HL-60 (cell line): ENCODE measurements at regions not wholly inside any gene's neighbourhood (a gene's known extent, or its start where the extent isn't known, plus 50 kb on each side); places are given as distances from the start of the nearest gene placed in this dataset.

Experiments used
- DNase-seq, 2 experiments: peaks; one replicate each; pipeline ENCODE4 v3.0.0-alpha.2; 2010 to 2020; ENCODE audit warnings: low read depth in 1 of 2, low spot score in 1 of 2
- H3K27ac ChIP-seq: fragments of 250-450 bp; sonication (Bioruptor Pico); replicated peaks from 2 replicates; pipeline ENCODE4 v1.5.1; 2020; ENCODE audit warnings: mild to moderate bottlenecking, moderate library complexity
- H3K27me3 ChIP-seq: fragments of 250-450 bp; sonication (Bioruptor Pico); 2 replicates; pipeline ENCODE4 v1.5.1; 2021; ENCODE audit warnings: mild to moderate bottlenecking, moderate library complexity; ENCODE audit not compliant: insufficient read depth, poor library complexity, severe bottlenecking
- H3K4me3 ChIP-seq: replicated peaks from 2 replicates; pipeline ENCODE4 v1.5.1; 2011; ENCODE audit warnings: mild to moderate bottlenecking, control low read depth, low read length; ENCODE audit not compliant: insufficient read depth
- GABPA ChIP-seq: IDR thresholded peaks from 2 replicates; pipeline ENCODE4 v1.6.1; 2012; ENCODE audit warnings: low read depth
- POLR2AphosphoS5 ChIP-seq: IDR thresholded peaks from 2 replicates; pipeline ENCODE4 v1.6.1; 2012; ENCODE audit warnings: low read depth
- SPI1 ChIP-seq: IDR thresholded peaks from 2 replicates; pipeline ENCODE4 v1.6.1; 2012; ENCODE audit warnings: low read depth, mild to moderate bottlenecking, borderline replicate concordance
- TF ChIP-seq, protein P1 (sequence below): IDR thresholded peaks from one replicate; pipeline ENCODE4 v1.5.1; 2011; ENCODE audit warnings: low read length, control low read depth, inconsistent platforms; ENCODE audit not compliant: insufficient read depth
- TF ChIP-seq, protein P2 (sequence below): IDR thresholded peaks from 2 replicates; pipeline ENCODE4 v1.6.1; 2012; ENCODE audit warnings: low read depth; ENCODE audit not compliant: insufficient replicate concordance

DNA sequence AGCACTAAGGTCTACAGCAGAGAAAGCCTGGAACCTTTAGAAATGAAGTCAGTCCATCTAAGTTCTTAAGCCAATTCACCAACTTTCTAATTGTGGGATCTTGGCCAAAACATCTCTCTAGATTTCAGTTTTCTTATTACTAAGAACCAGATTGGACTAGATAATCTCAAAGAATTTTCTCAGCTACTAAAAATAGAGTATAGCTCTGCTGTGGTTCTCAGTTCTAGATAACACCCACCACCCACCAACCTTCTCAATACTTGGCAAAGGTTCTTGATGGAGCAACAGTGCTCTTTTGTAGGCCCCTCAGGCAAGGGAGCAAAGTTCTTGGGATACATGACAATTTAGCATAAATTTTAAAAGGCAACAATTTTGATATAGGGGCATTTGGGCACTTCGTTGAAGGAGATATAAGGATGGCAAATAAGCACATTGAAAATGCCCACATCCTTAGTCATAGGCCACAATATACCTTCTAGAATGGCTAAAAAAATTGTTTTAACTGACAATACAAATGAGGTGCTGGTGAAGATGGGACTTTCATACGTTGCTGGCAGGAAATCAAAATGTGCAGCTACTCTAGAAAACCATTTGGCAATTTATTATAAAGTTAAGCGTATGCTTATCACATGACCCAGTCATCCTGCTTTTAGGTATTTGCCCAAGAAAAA, 74.4 kb upstream of the TMEM132E start:
- no peaks in the 10 kb centered on the region for H3K27me3 ChIP-seq
- TF ChIP-seq SPI1 (no peak), GABPA (no peak), POLR2AphosphoS5 (no peak)
- TF ChIP-seq, protein P1, sequence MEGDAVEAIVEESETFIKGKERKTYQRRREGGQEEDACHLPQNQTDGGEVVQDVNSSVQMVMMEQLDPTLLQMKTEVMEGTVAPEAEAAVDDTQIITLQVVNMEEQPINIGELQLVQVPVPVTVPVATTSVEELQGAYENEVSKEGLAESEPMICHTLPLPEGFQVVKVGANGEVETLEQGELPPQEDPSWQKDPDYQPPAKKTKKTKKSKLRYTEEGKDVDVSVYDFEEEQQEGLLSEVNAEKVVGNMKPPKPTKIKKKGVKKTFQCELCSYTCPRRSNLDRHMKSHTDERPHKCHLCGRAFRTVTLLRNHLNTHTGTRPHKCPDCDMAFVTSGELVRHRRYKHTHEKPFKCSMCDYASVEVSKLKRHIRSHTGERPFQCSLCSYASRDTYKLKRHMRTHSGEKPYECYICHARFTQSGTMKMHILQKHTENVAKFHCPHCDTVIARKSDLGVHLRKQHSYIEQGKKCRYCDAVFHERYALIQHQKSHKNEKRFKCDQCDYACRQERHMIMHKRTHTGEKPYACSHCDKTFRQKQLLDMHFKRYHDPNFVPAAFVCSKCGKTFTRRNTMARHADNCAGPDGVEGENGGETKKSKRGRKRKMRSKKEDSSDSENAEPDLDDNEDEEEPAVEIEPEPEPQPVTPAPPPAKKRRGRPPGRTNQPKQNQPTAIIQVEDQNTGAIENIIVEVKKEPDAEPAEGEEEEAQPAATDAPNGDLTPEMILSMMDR: no peak
- TF ChIP-seq, protein P2, sequence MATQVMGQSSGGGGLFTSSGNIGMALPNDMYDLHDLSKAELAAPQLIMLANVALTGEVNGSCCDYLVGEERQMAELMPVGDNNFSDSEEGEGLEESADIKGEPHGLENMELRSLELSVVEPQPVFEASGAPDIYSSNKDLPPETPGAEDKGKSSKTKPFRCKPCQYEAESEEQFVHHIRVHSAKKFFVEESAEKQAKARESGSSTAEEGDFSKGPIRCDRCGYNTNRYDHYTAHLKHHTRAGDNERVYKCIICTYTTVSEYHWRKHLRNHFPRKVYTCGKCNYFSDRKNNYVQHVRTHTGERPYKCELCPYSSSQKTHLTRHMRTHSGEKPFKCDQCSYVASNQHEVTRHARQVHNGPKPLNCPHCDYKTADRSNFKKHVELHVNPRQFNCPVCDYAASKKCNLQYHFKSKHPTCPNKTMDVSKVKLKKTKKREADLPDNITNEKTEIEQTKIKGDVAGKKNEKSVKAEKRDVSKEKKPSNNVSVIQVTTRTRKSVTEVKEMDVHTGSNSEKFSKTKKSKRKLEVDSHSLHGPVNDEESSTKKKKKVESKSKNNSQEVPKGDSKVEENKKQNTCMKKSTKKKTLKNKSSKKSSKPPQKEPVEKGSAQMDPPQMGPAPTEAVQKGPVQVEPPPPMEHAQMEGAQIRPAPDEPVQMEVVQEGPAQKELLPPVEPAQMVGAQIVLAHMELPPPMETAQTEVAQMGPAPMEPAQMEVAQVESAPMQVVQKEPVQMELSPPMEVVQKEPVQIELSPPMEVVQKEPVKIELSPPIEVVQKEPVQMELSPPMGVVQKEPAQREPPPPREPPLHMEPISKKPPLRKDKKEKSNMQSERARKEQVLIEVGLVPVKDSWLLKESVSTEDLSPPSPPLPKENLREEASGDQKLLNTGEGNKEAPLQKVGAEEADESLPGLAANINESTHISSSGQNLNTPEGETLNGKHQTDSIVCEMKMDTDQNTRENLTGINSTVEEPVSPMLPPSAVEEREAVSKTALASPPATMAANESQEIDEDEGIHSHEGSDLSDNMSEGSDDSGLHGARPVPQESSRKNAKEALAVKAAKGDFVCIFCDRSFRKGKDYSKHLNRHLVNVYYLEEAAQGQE: no peak
- H3K27ac ChIP-seq: no peak overlapping the region
- no peak overlapping the region for H3K4me3 ChIP-seq
- DNase-seq: no peak

DNA sequence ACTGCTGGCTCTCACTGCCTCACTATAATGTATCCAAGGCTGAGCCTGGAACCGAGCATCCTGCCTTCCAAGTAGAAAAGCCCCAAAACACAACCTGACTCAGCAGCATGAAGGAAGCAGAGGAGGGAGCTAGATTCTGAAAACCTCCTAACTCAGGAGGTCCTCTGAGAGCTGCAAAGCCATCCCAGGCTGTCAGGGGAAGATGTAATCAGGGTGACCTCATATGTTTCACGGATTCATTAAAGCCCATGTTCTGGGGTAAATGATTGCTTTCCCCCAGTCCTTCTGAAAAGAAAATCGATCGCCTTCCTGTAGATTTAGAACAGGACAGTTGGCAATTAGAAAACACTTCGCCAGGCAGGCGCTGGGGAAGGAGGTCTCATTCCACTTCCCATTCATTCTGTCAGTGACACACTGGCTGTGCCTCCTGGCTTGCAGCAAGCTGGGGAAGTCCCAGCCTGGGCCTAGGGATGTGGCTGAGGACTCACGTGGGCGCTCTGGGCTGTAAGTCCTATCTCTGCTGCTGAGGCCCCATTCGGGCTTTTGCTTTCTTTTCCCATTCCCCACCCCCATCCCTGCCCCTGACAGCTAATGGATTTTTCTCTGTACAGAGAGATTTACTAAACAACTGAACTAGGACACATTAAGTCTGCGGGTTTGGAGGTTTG, 75.7 kb upstream of the TMEM132E start:
- no peaks in the 10 kb centered on the region for H3K27me3 ChIP-seq
- DNase-seq: no peak
- TF ChIP-seq, protein P1: no peak
- TF ChIP-seq SPI1 (no peak), POLR2AphosphoS5 (no peak), GABPA (no peak)
- TF ChIP-seq, protein P2: no peak
- no peak overlapping the region for H3K27ac ChIP-seq
- H3K4me3 ChIP-seq: no peak overlapping the region

DNA sequence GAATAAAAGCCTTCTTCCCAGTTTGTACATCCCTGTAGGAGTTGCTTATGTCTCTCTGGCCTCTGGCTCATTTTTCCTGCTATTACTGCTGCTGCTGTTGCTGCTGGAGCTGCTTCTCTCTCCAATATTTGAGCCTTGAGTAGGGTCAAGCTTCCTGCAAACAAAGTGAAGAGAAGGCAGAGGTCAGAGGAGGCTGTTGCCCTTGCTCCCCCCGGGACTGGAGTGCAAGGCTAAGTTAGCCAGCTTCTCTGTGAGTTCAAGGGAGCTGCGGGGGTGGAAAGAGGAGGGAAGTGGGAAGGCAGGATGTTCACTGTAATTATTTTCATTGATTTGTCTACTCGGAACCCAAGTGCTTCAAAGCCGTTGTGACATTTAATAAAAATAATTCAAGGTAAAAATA, 77.0 kb upstream of the TMEM132E start:
- TF ChIP-seq, protein P2: no peak
- TF ChIP-seq POLR2AphosphoS5: no peak
- no peak for TF ChIP-seq GABPA
- TF ChIP-seq, protein P1: no peak
- TF ChIP-seq SPI1: no peak

More for the DNA sequence above, 77.0 kb upstream of the TMEM132E start:
- Histone ChIP-seq H3K27ac (no peak overlapping the region), H3K27me3 (no peaks in the 10 kb centered on the region), H3K4me3 (no peak overlapping the region)
- DNase-seq: no peak
